ENCODE measurements at regions not wholly inside any gene's neighbourhood (a gene's known extent, or its start where the extent isn't known, plus 50 kb on each side); places are given as distances from the start of the nearest gene placed in this dataset.

DNA sequence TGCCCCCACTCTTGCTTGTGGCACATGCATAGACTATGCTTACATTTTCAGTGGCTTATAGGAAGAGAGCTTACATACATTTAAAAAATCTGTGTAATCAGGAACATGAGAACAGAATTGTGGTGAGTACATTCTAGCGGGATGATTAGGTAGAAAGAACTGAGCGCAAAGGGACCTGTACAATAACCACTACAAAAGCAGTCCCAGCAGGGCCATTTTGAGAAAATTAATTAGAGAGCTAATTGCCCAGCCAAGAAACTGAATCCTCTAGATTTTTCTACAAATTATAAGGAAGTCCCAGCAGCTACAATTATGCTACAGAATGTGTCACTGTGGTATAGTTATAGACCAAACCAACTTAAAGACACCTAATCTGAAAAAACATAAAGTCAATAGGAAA lies 105.6 kb upstream of the TNFAIP3 start:
- H3K27me3 ChIP-seq, result no peaks in the 10 kb centered on the region
- no peaks in the 10 kb centered on the region for H3K4me1 ChIP-seq
- TF ChIP-seq, protein P1, sequence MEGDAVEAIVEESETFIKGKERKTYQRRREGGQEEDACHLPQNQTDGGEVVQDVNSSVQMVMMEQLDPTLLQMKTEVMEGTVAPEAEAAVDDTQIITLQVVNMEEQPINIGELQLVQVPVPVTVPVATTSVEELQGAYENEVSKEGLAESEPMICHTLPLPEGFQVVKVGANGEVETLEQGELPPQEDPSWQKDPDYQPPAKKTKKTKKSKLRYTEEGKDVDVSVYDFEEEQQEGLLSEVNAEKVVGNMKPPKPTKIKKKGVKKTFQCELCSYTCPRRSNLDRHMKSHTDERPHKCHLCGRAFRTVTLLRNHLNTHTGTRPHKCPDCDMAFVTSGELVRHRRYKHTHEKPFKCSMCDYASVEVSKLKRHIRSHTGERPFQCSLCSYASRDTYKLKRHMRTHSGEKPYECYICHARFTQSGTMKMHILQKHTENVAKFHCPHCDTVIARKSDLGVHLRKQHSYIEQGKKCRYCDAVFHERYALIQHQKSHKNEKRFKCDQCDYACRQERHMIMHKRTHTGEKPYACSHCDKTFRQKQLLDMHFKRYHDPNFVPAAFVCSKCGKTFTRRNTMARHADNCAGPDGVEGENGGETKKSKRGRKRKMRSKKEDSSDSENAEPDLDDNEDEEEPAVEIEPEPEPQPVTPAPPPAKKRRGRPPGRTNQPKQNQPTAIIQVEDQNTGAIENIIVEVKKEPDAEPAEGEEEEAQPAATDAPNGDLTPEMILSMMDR (IDR thresholded peaks at IDR 0.05), result no peak
- H3K4me3 ChIP-seq, result no peak overlapping the region
- DNase-seq (no peak), ATAC-seq (no peak), FAIRE-seq (no peak)
- intact Hi-C loops (cut with DNase I), result no loop called here
- WGBS, 2 donors, result 68 to 70% methylated on average over 2 of the region's 2 CpGs
- H3K36me3 ChIP-seq, result no peaks in the 10 kb centered on the region
- H3K9me3 ChIP-seq, result no peaks in the 10 kb centered on the region
- H3K27ac ChIP-seq, result no peak overlapping the region

DNA sequence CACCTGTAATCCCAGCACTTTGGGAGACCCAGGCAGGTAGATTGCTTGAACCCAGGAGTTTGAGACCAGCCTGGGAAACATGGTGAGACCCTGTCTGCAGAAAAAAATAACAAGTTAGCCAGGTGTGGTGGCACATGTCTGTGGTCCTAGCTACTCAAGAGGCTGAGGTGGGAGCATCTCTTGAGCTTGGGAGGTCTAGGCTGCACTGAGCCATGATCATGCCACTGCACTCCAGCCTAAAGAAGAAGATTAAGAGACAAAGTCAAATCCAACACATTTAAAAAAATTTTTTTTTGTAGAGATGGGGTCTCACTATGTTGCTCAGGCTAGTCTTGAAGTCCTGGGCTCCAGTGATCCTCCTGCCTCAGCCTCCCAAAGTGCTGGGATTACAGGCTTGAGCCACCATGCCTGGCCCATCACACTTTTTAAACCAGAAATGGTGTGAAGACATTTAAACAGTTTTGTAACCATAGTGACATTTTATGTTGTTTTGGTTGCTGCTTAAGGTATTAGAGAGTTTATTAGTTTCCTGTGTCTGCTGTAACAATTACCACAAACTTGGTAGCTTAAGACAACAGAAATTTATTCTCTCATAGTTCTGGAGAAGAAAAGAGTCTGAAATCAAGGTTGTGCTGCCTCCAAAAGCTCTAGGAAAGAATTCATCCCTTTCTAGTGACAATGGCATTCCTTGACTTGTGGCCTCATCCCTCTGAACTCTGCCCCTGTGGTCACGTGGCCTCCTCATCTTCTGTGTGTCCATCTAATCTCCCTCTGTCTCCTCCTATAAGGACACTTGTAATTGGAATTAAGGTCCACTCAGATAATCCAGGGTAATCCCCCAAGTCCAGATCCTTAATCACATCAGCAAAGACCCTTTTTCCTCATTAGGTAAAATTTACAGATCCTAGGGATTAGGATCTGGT lies 104.6 kb upstream of the TNFAIP3 start:
- DNase-seq (no peak), FAIRE-seq (no peak), ATAC-seq (no peak)
- intact Hi-C loops (cut with DNase I), result no loop called here
- no peaks in the 10 kb centered on the region for H3K36me3 ChIP-seq
- no peaks in the 10 kb centered on the region for H3K9me3 ChIP-seq
- no peaks in the 10 kb centered on the region for H3K27me3 ChIP-seq
- no peak overlapping the region for H3K27ac ChIP-seq
- TF ChIP-seq, protein P1 (IDR thresholded peaks at IDR 0.05), result no peak
- no peaks in the 10 kb centered on the region for H3K4me1 ChIP-seq
- WGBS, 2 donors, result 74 to 81% methylated on average over 1 of the region's 1 CpG
- H3K4me3 ChIP-seq, result no peak overlapping the region

DNA sequence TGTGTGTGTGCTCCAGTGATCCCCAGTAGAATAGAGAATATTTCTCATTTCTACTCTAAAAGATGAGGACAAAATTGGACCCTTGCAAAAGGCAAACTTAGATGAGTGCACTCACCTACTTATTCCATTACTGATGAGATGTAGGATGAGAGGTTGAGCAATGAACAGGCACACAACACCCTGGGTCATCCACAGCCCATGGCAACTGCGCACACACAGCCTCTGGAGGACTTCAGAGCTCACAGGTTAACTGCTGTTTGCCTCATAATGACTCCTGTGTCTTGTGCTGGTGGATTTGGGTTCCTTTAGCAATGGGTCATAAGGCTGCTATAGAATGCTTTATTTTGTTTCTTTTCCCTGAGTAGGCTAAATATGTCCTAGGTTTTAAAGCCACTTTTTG lies 103.6 kb upstream of the TNFAIP3 start:
- DNase-seq (no peak), ATAC-seq (no peak), FAIRE-seq (no peak)
- WGBS, 2 donors, result 81 to 96% methylated on average over 1 of the region's 1 CpG
- intact Hi-C loops (cut with DNase I), result no loop called here
- Histone ChIP-seq H3K4me3 (no peak overlapping the region), H3K27me3 (no peaks in the 10 kb centered on the region), H3K36me3 (no peaks in the 10 kb centered on the region), H3K4me1 (no peaks in the 10 kb centered on the region), H3K9me3 (no peaks in the 10 kb centered on the region), H3K27ac (no peak overlapping the region)
- TF ChIP-seq, protein P1 (IDR thresholded peaks at IDR 0.05), result no peak

DNA sequence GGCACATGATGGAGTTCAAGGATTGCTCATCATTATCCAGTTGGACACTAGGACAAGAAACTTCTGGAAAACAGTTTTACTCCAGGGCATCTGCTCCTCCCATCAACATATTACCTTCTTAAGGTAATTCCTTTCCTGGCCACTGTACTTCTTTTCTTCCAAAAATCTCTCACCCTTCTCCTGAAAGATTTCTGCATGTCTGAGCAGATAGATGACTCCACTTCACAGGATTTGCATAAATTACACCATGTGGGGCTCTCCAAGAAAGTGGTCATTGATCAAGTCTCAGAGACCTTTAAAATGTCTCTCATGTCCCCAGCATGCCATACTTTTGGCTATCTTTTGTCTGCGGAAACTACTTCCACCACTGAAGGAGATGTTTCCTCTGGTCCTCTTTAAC lies 103.2 kb upstream of the TNFAIP3 start:
- ATAC-seq, result no peak
- Histone ChIP-seq H3K36me3 (no peaks in the 10 kb centered on the region), H3K4me1 (no peaks in the 10 kb centered on the region), H3K27me3 (no peaks in the 10 kb centered on the region), H3K4me3 (no peak overlapping the region), H3K9me3 (no peaks in the 10 kb centered on the region), H3K27ac (no peak overlapping the region)
- intact Hi-C loops (cut with DNase I), result no loop called here
- TF ChIP-seq, protein P1 (IDR thresholded peaks at IDR 0.05), result no peak
- FAIRE-seq, result no peak
- 89 to 96% methylated on average over 1 of the region's 1 CpG for WGBS, 2 donors
- no peak for DNase-seq

DNA sequence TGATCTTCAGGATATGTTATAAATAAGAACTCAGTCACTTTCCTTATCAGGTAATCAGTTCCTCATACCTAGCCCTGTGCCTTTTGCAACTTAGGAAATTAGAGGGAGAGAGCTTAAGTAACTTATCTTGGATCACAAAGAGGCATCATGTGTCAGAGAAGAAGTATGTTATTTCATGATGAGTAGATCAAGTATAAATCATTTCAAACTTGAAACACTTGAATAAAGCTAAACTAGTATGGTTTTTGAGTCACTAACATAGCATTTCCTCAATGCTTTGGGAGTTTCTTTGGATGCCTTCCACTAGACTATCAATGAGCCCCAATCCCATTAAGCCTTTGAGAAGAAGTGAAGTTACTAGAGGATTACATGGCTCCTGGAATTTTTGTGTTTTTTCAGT lies 102.6 kb upstream of the TNFAIP3 start:
- no peak for DNase-seq
- no peaks in the 10 kb centered on the region for H3K27me3 ChIP-seq
- H3K4me3 ChIP-seq, result no peak overlapping the region
- ATAC-seq, result no peak
- no peaks in the 10 kb centered on the region for H3K4me1 ChIP-seq
- H3K36me3 ChIP-seq, result no peaks in the 10 kb centered on the region
- TF ChIP-seq, protein P1 (IDR thresholded peaks at IDR 0.05), result no peak
- no peaks in the 10 kb centered on the region for H3K9me3 ChIP-seq
- intact Hi-C loops (cut with DNase I), result no loop called here
- no peak overlapping the region for H3K27ac ChIP-seq
- FAIRE-seq, result no peak
